RWPE2 (cell line): ENCODE measurements at regions not wholly inside any gene's neighbourhood (a gene's known extent, or its start where the extent isn't known, plus 50 kb on each side); places are given as distances from the start of the nearest gene placed in this dataset.
"Not testable (repeated sequence)": the region's sequence is repeated elsewhere in the genome, so short reads cannot be mapped to it uniquely, and the experiment has no call there.

Experiments used
- ATAC-seq: fragments of 200-7000 bp; cut with Tn5 transposase; 3 replicates; pipeline ENCODE4 v1.9.1; 2021; ENCODE audit warnings: low read depth
- DNase-seq: peaks from one replicate; pipeline ENCODE4 v3.0.0-alpha.2; 2020; ENCODE audit warnings: low spot score
- H3K27ac ChIP-seq: fragments of 450-650 bp; 2 replicates; pipeline ENCODE4 v1.5.1; 2017; ENCODE audit warnings: mild to moderate bottlenecking; ENCODE audit not compliant: poor library complexity, severe bottlenecking
- H3K27me3 ChIP-seq: fragments of 250-450 bp; sonication (Bioruptor Pico); 2 replicates; pipeline ENCODE4 v1.5.1; 2021; ENCODE audit warnings: mild to moderate bottlenecking, moderate library complexity; ENCODE audit not compliant: insufficient read depth, poor library complexity, severe bottlenecking
- H3K36me3 ChIP-seq: fragments of 250-450 bp; sonication (Bioruptor Pico); 2 replicates; pipeline ENCODE4 v1.5.1; 2020; ENCODE audit warnings: low read depth, mild to moderate bottlenecking, moderate library complexity
- H3K4me1 ChIP-seq: fragments of 250-450 bp; sonication (Bioruptor Pico); 2 replicates; pipeline ENCODE4 v1.5.1; 2021; ENCODE audit warnings: mild to moderate bottlenecking, moderate library complexity; ENCODE audit not compliant: insufficient read depth, poor library complexity, severe bottlenecking
- H3K4me3 ChIP-seq: fragments of 250-450 bp; sonication (Bioruptor Pico); 2 replicates; pipeline ENCODE4 v1.5.1; 2021; ENCODE audit warnings: mild to moderate bottlenecking, moderate library complexity; ENCODE audit not compliant: severe bottlenecking
- H3K9me3 ChIP-seq: fragments of 250-450 bp; sonication (Bioruptor Pico); 2 replicates; pipeline ENCODE4 v1.5.1; 2021; ENCODE audit warnings: mild to moderate bottlenecking, moderate library complexity; ENCODE audit not compliant: severe bottlenecking
- CTCF ChIP-seq: fragments of 450-650 bp; IDR thresholded peaks from one replicate; pipeline ENCODE4 v1.5.1; 2017; ENCODE audit warnings: mild to moderate bottlenecking, moderate library complexity; ENCODE audit not compliant: poor library complexity, severe bottlenecking

GRCh38 chr1:4132352-4133296, 232.6 kb upstream of the C1orf174 start:
- TF ChIP-seq CTCF, result no peak
- no peak overlapping the region for H3K4me3 ChIP-seq
- H3K9me3 ChIP-seq, result no peaks in the 10 kb centered on the region
- no peaks in the 10 kb centered on the region for H3K4me1 ChIP-seq
- ATAC-seq, result no peak
- no peak overlapping the region for H3K27ac ChIP-seq
- H3K36me3 ChIP-seq, result no peaks in the 10 kb centered on the region
- H3K27me3 ChIP-seq, result peaks cover 3% of the 10 kb centered on the region
- DNase-seq, result no peak

- ATAC-seq, result no peak
- no peaks in the 10 kb centered on the region for H3K9me3 ChIP-seq
These were observed 233.3 kb upstream of the C1orf174 start for GRCh38 chr1:4133297-4133938.

GRCh38 chr1:4133939-4134321, 233.9 kb upstream of the C1orf174 start:
- Histone ChIP-seq H3K27me3 (peaks cover 3% of the 10 kb centered on the region), H3K4me1 (no peaks in the 10 kb centered on the region), H3K4me3 (no peak overlapping the region), H3K9me3 (no peaks in the 10 kb centered on the region), H3K27ac (no peak overlapping the region), H3K36me3 (no peaks in the 10 kb centered on the region)
- ATAC-seq, result no peak
- DNase-seq, result no peak
- no peak for TF ChIP-seq CTCF

More at GRCh38 chr1:4133297-4133938, 233.3 kb upstream of the C1orf174 start:
- Histone ChIP-seq H3K27me3 (peaks cover 3% of the 10 kb centered on the region), H3K4me3 (no peak overlapping the region), H3K4me1 (no peaks in the 10 kb centered on the region), H3K27ac (no peak overlapping the region), H3K36me3 (no peaks in the 10 kb centered on the region)
- no peak for DNase-seq
- TF ChIP-seq CTCF, result no peak

GRCh38 chr1:4135853-4136252, 235.8 kb upstream of the C1orf174 start:
- H3K27ac ChIP-seq, H3K9me3 ChIP-seq, H3K27me3 ChIP-seq, H3K36me3 ChIP-seq, H3K4me1 ChIP-seq, ATAC-seq, H3K4me3 ChIP-seq, DNase-seq: not testable (repeated sequence)

- no peak for ATAC-seq
- no peak for DNase-seq
- Histone ChIP-seq H3K4me3 (no peak overlapping the region), H3K27ac (no peak overlapping the region), H3K9me3 (no peaks in the 10 kb centered on the region), H3K4me1 (no peaks in the 10 kb centered on the region), H3K27me3 (peaks cover 3% of the 10 kb centered on the region), H3K36me3 (no peaks in the 10 kb centered on the region)
- TF ChIP-seq CTCF, result no peak
These were observed 237.7 kb upstream of the C1orf174 start for GRCh38 chr1:4137621-4138415.
